DND-41 (cell line): ENCODE measurements at regions not wholly inside any gene's neighbourhood (a gene's known extent, or its start where the extent isn't known, plus 50 kb on each side); places are given as distances from the start of the nearest gene placed in this dataset.

Experiments used
- ATAC-seq: fragments of 200-7000 bp; cut with Tn5 transposase; 3 replicates; pipeline ENCODE4 v1.9.1; 2021; ENCODE audit warnings: low read depth; ENCODE audit not compliant: insufficient read depth
- DNase-seq: peaks from one replicate; pipeline ENCODE4 v3.0.0-alpha.2; 2020
- H2AFZ ChIP-seq: 2 replicates; pipeline ENCODE4 v1.6.0; 2012; ENCODE audit warnings: low read depth, low read length
- H3K27ac ChIP-seq: 2 replicates; pipeline ENCODE4 v1.5.1; 2012; ENCODE audit warnings: low read length, inconsistent platforms
- H3K27me3 ChIP-seq: fragments of 200-600 bp; sonication (generic); 2 replicates; pipeline ENCODE4 v1.6.0; 2012; ENCODE audit warnings: low read length, mild to moderate bottlenecking, inconsistent platforms; ENCODE audit not compliant: insufficient read depth, poor library complexity
- H3K36me3 ChIP-seq: 2 replicates; pipeline ENCODE4 v1.5.1; 2012; ENCODE audit warnings: low read length, inconsistent platforms; ENCODE audit not compliant: insufficient read depth
- H3K4me1 ChIP-seq: 2 replicates; pipeline ENCODE4 v1.5.1; 2012; ENCODE audit warnings: mild to moderate bottlenecking, low read length; ENCODE audit not compliant: insufficient read depth
- H3K4me2 ChIP-seq: 2 replicates; pipeline ENCODE4 v1.6.0; 2012; ENCODE audit warnings: mild to moderate bottlenecking, moderate library complexity, low read length, inconsistent platforms; ENCODE audit not compliant: insufficient read depth
- H3K4me3 ChIP-seq, 2 experiments: fragments of 200-600 bp in 1 of 2; shearing (Covaris generic) in 1 of 2; 2 replicates each; pipeline ENCODE4 v1.5.1; 2012 to 2016; ENCODE audit warnings: inconsistent platforms in 2 of 2, low read length in 2 of 2, mild to moderate bottlenecking in 2 of 2, low read depth in 1 of 2, moderate library complexity in 1 of 2
- H3K79me2 ChIP-seq: 2 replicates; pipeline ENCODE4 v1.6.0; 2012; ENCODE audit warnings: low read length, inconsistent platforms; ENCODE audit not compliant: insufficient read depth
- H3K9ac ChIP-seq: 2 replicates; pipeline ENCODE4 v1.6.0; 2012; ENCODE audit warnings: low read depth, mild to moderate bottlenecking, inconsistent platforms, low read length, moderate library complexity
- H3K9me3 ChIP-seq: 2 replicates; pipeline ENCODE4 v1.5.1; 2012; ENCODE audit warnings: low read length, moderate library complexity, mild to moderate bottlenecking, inconsistent platforms; ENCODE audit not compliant: insufficient read depth, severe bottlenecking
- H4K20me1 ChIP-seq: 2 replicates; pipeline ENCODE4 v1.6.0; 2012; ENCODE audit warnings: low read length; ENCODE audit not compliant: insufficient read depth
- CTCF ChIP-seq: IDR thresholded peaks from 2 replicates; pipeline ENCODE4 v1.5.1; 2012; ENCODE audit warnings: borderline replicate concordance, low read length, moderate library complexity, mild to moderate bottlenecking; ENCODE audit not compliant: poor library complexity, severe bottlenecking; ENCODE audit errors: extremely low read depth
- EZH2 ChIP-seq: IDR thresholded peaks from 3 replicates; pipeline ENCODE4 v1.6.1; 2012; ENCODE audit warnings: borderline replicate concordance, low read depth, mild to moderate bottlenecking, moderate library complexity, low read length, inconsistent platforms; ENCODE audit not compliant: severe bottlenecking

GRCh38 chr13:97895383-97895782 lies 58.1 kb upstream of the IPO5 start:
- Histone ChIP-seq H3K79me2 (no peaks in the 10 kb centered on the region), H3K4me1 (no peaks in the 10 kb centered on the region), H3K27me3 (no peaks in the 10 kb centered on the region), H3K27ac (no peak overlapping the region), H4K20me1 (no peaks in the 10 kb centered on the region), H3K36me3 (no peaks in the 10 kb centered on the region), H3K9me3 (no peaks in the 10 kb centered on the region), H3K4me2 (no peak overlapping the region), H3K9ac (no peak overlapping the region), H2AFZ (no peak overlapping the region), H3K4me3 (no peak overlapping the region)
- DNase-seq (no peak), ATAC-seq (no peak)
- TF ChIP-seq CTCF: no peak
- no peak for TF ChIP-seq EZH2

- Histone ChIP-seq H2AFZ (no peak overlapping the region), H3K4me2 (no peak overlapping the region), H3K4me1 (no peaks in the 10 kb centered on the region), H4K20me1 (no peaks in the 10 kb centered on the region), H3K27me3 (no peaks in the 10 kb centered on the region), H3K27ac (no peak overlapping the region), H3K9ac (no peak overlapping the region), H3K36me3 (no peaks in the 10 kb centered on the region), H3K79me2 (no peaks in the 10 kb centered on the region), H3K9me3 (no peaks in the 10 kb centered on the region), H3K4me3 (no peak overlapping the region)
- ATAC-seq: no peak
- DNase-seq: no peak
- no peak for TF ChIP-seq EZH2
- no peak for TF ChIP-seq CTCF
These were observed 57.0 kb upstream of the IPO5 start for GRCh38 chr13:97896446-97896845.

- Histone ChIP-seq H3K9ac (no peak overlapping the region), H4K20me1 (no peaks in the 10 kb centered on the region), H3K9me3 (no peaks in the 10 kb centered on the region), H3K4me1 (no peaks in the 10 kb centered on the region), H3K4me2 (no peak overlapping the region), H3K27me3 (peaks cover 6% of the 10 kb centered on the region), H3K4me3 (no peak overlapping the region), H3K36me3 (no peaks in the 10 kb centered on the region), H3K79me2 (no peaks in the 10 kb centered on the region), H2AFZ (no peak overlapping the region), H3K27ac (no peak overlapping the region)
- ATAC-seq (no peak), DNase-seq (no peak)
- TF ChIP-seq CTCF (no peak), EZH2 (no peak)
These were observed 51.8 kb upstream of the IPO5 start for GRCh38 chr13:97901716-97902115.
